WTC11 (cell line): ENCODE measurements at regions not wholly inside any gene's neighbourhood (a gene's known extent, or its start where the extent isn't known, plus 50 kb on each side); places are given as distances from the start of the nearest gene placed in this dataset.
A peak's percentile ranks its signal among the peaks of the same experiment; 100 is the strongest.

Source experiments
- ATAC-seq: fragments of 200-7000 bp; cut with Tn5 transposase; 2 replicates; pipeline ENCODE4 v1.10.0; 2021; ENCODE audit warnings: mild to moderate bottlenecking, moderate library complexity
- CTCF ChIA-PET: fragments of 300-600 bp; sonication (Branson Sonifier 250); formaldehyde crosslinking; loops from one replicate; lab custom pipeline; 2021; ENCODE audit warnings: antibody characterized with exemption; lab: Charles Lee
- POLR2A ChIA-PET: fragments of 350-600 bp; sonication (Branson Sonifier 250); formaldehyde crosslinking; loops from one replicate; lab custom pipeline; 2021; ENCODE audit warnings: antibody characterized with exemption; lab: Charles Lee
- DNase-seq: peaks from one replicate; pipeline ENCODE4 v3.0.0; 2021; ENCODE audit warnings: low spot score
- H3K27ac Mint-ChIP-seq: 2 replicates; pipeline ENCODE4 v1.8.0; 2021; ENCODE audit warnings: mixed read lengths
- H3K27me3 Mint-ChIP-seq: 2 replicates; pipeline ENCODE4 v1.8.0; 2021; ENCODE audit warnings: low read depth, mild to moderate bottlenecking, moderate library complexity, mixed read lengths
- H3K36me3 Mint-ChIP-seq: 2 replicates; pipeline ENCODE4 v1.8.0; 2021; ENCODE audit warnings: mixed read lengths
- H3K4me1 Mint-ChIP-seq: 2 replicates; pipeline ENCODE4 v1.8.0; 2022; ENCODE audit warnings: mixed read lengths
- H3K4me3 Mint-ChIP-seq: 2 replicates; pipeline ENCODE4 v1.8.0; 2021; ENCODE audit warnings: mild to moderate bottlenecking, moderate library complexity, mixed read lengths
- H3K9me3 Mint-ChIP-seq: 2 replicates; pipeline ENCODE4 v1.8.0; 2021; ENCODE audit warnings: mixed read lengths
- CREM ChIP-seq: sonication (generic); formaldehyde crosslinking; IDR thresholded peaks from 2 replicates; pipeline ENCODE4 v1.8.1; 2022; ENCODE audit warnings: mild to moderate bottlenecking, missing genetic modification reagents, moderate library complexity
- ELF4 ChIP-seq: sonication (generic); formaldehyde crosslinking; IDR thresholded peaks from 2 replicates; pipeline ENCODE4 v1.8.1; 2022; ENCODE audit warnings: low read depth, mild to moderate bottlenecking, moderate library complexity, missing genetic modification reagents
- GABPB1 ChIP-seq: sonication (generic); formaldehyde crosslinking; IDR thresholded peaks from 2 replicates; pipeline ENCODE4 v1.8.1; 2023; ENCODE audit warnings: mild to moderate bottlenecking, missing genetic modification reagents
- NR3C1 ChIP-seq: sonication (generic); formaldehyde crosslinking; conservative IDR thresholded peaks from 2 replicates; pipeline ENCODE4 v1.8.1; 2023; ENCODE audit warnings: low read depth, mild to moderate bottlenecking, missing genetic modification reagents
- PRRX2 ChIP-seq: fragments of 250-450 bp; sonication (Bioruptor Pico); IDR thresholded peaks from 2 replicates; pipeline ENCODE4 v1.8.0; 2021; ENCODE audit warnings: mild to moderate bottlenecking
- SMAD3 ChIP-seq: sonication (generic); formaldehyde crosslinking; IDR thresholded peaks from 2 replicates; pipeline ENCODE4 v1.8.0; 2022; ENCODE audit warnings: missing genetic modification reagents, mild to moderate bottlenecking, borderline replicate concordance
- TP53 ChIP-seq: sonication (generic); formaldehyde crosslinking; IDR thresholded peaks from 2 replicates; pipeline ENCODE4 v1.8.1; 2023; ENCODE audit warnings: mild to moderate bottlenecking, missing genetic modification reagents
- ZBTB21 ChIP-seq: sonication (generic); formaldehyde crosslinking; IDR thresholded peaks from 2 replicates; pipeline ENCODE4 v1.8.1; 2023; ENCODE audit warnings: mild to moderate bottlenecking, missing genetic modification reagents, borderline replicate concordance
- ZNF317 ChIP-seq: sonication (generic); formaldehyde crosslinking; IDR thresholded peaks from 2 replicates; pipeline ENCODE4 v1.8.1; 2023; ENCODE audit warnings: low read depth, mild to moderate bottlenecking, moderate library complexity, missing genetic modification reagents, borderline replicate concordance
- ZNF423 ChIP-seq: fragments of 250-450 bp; sonication (Bioruptor Pico); IDR thresholded peaks from 2 replicates; pipeline ENCODE4 v2.1.2; 2022; ENCODE audit warnings: mild to moderate bottlenecking, moderate library complexity
- TF ChIP-seq, protein P1 (sequence below): fragments of 250-450 bp; sonication (Bioruptor Pico); IDR thresholded peaks from 2 replicates; pipeline ENCODE4 v1.8.0; 2021; ENCODE audit warnings: mild to moderate bottlenecking
- TF ChIP-seq, protein P2 (sequence below): sonication (generic); formaldehyde crosslinking; IDR thresholded peaks from 2 replicates; pipeline ENCODE4 v1.8.1; 2022; ENCODE audit warnings: mild to moderate bottlenecking, missing genetic modification reagents, moderate library complexity, borderline replicate concordance
- TF ChIP-seq, protein P3 (sequence below): sonication (generic); formaldehyde crosslinking; IDR thresholded peaks from 2 replicates; pipeline ENCODE4 v1.8.1; 2022; ENCODE audit warnings: low read depth, missing genetic modification reagents, borderline replicate concordance
- TF ChIP-seq, protein P4 (sequence below): sonication (generic); formaldehyde crosslinking; IDR thresholded peaks from 2 replicates; pipeline ENCODE4 v1.8.1; 2023; ENCODE audit warnings: mild to moderate bottlenecking, missing genetic modification reagents
- TF ChIP-seq, protein P5 (sequence below): sonication (generic); formaldehyde crosslinking; IDR thresholded peaks from 2 replicates; pipeline ENCODE4 v1.8.1; 2023; ENCODE audit warnings: mild to moderate bottlenecking, missing genetic modification reagents, borderline replicate concordance
- TF ChIP-seq, protein P6 (sequence below): fragments of 250-450 bp; sonication (Bioruptor Pico); conservative IDR thresholded peaks from 2 replicates; pipeline ENCODE4 v1.9.0; 2021; ENCODE audit warnings: mild to moderate bottlenecking

DNA sequence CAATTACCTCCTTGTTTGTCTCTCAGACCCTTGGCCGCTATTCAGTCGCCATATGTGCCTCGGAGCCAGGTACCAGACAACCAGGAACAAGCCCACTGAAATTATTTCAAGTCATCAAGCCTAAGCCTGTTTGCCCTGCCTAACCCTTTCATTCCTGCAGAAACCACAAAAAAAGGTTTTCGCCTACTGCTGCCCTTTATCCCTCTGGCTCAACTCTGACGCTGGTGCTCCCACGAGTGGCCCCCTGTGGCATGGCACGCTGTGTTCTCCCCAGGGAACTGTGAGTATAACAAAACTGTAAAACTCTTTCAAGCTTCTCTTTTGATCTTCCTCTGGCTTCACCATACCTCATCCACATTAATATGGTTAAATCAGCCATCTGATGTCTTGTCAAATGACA is 215.7 kb upstream of the CDC14C start:
- no peak for TF ChIP-seq GABPB1 (CRISPR knock-in tag)
- no peak for TF ChIP-seq TP53 (CRISPR knock-in tag)
- TF ChIP-seq SMAD3: no peak
- TF ChIP-seq, protein P1, sequence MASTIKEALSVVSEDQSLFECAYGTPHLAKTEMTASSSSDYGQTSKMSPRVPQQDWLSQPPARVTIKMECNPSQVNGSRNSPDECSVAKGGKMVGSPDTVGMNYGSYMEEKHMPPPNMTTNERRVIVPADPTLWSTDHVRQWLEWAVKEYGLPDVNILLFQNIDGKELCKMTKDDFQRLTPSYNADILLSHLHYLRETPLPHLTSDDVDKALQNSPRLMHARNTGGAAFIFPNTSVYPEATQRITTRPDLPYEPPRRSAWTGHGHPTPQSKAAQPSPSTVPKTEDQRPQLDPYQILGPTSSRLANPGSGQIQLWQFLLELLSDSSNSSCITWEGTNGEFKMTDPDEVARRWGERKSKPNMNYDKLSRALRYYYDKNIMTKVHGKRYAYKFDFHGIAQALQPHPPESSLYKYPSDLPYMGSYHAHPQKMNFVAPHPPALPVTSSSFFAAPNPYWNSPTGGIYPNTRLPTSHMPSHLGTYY (CRISPR knock-in tag): no peak
- TF ChIP-seq ZNF423 (CRISPR knock-in tag): peak; percentile 94
- Mint-ChIP-seq H3K36me3 (no peaks in the 10 kb centered on the region), H3K27ac (no peak overlapping the region), H3K27me3 (no peaks in the 10 kb centered on the region), H3K4me1 (peaks cover 14% of the 10 kb centered on the region), H3K4me3 (no peak overlapping the region), H3K9me3 (no peaks in the 10 kb centered on the region)
- peak; percentile 26 for DNase-seq
- CTCF ChIA-PET: no interaction called here
- POLR2A ChIA-PET: no interaction called here
- peak; percentile 47 for ATAC-seq

DNA sequence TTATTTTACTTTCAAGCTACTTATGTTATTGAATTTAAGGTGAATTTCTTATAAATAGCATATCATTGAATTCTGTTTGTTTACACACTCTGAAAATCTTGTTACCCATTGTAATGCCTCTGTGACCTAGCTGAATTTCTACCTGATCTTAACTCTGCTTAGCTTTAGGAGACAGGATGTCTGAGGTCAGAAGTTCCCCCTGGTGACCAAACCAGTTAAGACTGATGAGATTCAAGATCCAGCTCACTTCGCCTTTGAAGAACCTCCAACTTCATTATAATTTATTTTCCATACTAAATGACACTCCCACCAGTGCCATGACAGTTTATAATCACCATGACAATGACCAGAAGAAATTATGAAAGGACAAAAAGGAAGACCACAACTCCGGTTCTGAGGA is 213.4 kb upstream of the CDC14C start:
- ChIA-PET CTCF (interaction anchor here (0.6 to 1.1 kb wide), 2 partner anchors 411 to 801 kb away, joined by 3 read pairs; no protein-coding TSS in a partner anchor), POLR2A (no interaction called here)
- H3K36me3 Mint-ChIP-seq: no peaks in the 10 kb centered on the region
- no peaks in the 10 kb centered on the region for H3K27me3 Mint-ChIP-seq
- DNase-seq (no peak), ATAC-seq (no peak; the same call in 1 of the 2 replicates)
- H3K27ac Mint-ChIP-seq: no peak overlapping the region
- no peak overlapping the region for H3K4me3 Mint-ChIP-seq
- H3K9me3 Mint-ChIP-seq: no peaks in the 10 kb centered on the region
- TF ChIP-seq, protein P2, sequence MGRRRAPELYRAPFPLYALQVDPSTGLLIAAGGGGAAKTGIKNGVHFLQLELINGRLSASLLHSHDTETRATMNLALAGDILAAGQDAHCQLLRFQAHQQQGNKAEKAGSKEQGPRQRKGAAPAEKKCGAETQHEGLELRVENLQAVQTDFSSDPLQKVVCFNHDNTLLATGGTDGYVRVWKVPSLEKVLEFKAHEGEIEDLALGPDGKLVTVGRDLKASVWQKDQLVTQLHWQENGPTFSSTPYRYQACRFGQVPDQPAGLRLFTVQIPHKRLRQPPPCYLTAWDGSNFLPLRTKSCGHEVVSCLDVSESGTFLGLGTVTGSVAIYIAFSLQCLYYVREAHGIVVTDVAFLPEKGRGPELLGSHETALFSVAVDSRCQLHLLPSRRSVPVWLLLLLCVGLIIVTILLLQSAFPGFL (CRISPR knock-in tag): no peak
- TF ChIP-seq CREM (CRISPR knock-in tag): no peak
- TF ChIP-seq NR3C1 (CRISPR knock-in tag): no peak
- no peak for TF ChIP-seq ZNF317
- no peak for TF ChIP-seq ZBTB21 (CRISPR knock-in tag)
- TF ChIP-seq, all 79 proteins: peak for 0
- peaks cover 14% of the 10 kb centered on the region for H3K4me1 Mint-ChIP-seq

DNA sequence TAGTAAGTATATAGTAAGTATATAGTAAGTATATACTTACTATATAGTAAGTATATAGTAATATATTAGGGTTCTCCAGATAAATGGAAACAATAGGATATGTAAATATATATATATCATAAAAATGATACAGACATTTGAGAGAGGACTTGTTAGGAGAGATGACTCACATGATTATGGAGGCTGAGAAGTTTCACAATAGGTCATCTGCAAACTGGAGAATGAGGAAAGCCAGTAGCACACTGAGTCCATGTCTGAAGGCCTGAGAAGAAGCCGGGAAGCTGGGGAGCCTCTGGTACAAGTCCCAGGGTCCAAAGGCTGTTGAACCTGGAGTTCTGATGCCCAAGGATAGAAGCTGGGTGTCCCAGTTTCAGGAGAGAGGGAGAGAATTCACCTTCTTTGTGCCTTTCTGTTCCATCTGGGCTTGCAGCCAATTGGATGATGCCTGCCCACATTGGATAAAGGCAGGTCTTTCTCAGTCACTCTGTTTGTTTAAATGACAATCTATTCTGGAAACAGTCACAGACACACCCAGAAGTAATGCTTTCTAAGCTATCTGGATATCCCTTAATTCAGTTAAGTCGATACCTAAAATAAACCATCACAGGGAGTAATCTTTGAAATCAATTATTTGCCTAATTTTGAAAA is 205.5 kb upstream of the CDC14C start:
- no peak overlapping the region for H3K27ac Mint-ChIP-seq
- ATAC-seq: no peak
- POLR2A ChIA-PET: no interaction called here
- TF ChIP-seq, protein P3, sequence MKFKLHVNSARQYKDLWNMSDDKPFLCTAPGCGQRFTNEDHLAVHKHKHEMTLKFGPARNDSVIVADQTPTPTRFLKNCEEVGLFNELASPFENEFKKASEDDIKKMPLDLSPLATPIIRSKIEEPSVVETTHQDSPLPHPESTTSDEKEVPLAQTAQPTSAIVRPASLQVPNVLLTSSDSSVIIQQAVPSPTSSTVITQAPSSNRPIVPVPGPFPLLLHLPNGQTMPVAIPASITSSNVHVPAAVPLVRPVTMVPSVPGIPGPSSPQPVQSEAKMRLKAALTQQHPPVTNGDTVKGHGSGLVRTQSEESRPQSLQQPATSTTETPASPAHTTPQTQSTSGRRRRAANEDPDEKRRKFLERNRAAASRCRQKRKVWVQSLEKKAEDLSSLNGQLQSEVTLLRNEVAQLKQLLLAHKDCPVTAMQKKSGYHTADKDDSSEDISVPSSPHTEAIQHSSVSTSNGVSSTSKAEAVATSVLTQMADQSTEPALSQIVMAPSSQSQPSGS: no peak
- TF ChIP-seq ELF4 (CRISPR knock-in tag) (no peak), PRRX2 (CRISPR knock-in tag) (no peak)
- TF ChIP-seq, protein P4, sequence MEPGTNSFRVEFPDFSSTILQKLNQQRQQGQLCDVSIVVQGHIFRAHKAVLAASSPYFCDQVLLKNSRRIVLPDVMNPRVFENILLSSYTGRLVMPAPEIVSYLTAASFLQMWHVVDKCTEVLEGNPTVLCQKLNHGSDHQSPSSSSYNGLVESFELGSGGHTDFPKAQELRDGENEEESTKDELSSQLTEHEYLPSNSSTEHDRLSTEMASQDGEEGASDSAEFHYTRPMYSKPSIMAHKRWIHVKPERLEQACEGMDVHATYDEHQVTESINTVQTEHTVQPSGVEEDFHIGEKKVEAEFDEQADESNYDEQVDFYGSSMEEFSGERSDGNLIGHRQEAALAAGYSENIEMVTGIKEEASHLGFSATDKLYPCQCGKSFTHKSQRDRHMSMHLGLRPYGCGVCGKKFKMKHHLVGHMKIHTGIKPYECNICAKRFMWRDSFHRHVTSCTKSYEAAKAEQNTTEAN (CRISPR knock-in tag): no peak
- TF ChIP-seq, protein P5, sequence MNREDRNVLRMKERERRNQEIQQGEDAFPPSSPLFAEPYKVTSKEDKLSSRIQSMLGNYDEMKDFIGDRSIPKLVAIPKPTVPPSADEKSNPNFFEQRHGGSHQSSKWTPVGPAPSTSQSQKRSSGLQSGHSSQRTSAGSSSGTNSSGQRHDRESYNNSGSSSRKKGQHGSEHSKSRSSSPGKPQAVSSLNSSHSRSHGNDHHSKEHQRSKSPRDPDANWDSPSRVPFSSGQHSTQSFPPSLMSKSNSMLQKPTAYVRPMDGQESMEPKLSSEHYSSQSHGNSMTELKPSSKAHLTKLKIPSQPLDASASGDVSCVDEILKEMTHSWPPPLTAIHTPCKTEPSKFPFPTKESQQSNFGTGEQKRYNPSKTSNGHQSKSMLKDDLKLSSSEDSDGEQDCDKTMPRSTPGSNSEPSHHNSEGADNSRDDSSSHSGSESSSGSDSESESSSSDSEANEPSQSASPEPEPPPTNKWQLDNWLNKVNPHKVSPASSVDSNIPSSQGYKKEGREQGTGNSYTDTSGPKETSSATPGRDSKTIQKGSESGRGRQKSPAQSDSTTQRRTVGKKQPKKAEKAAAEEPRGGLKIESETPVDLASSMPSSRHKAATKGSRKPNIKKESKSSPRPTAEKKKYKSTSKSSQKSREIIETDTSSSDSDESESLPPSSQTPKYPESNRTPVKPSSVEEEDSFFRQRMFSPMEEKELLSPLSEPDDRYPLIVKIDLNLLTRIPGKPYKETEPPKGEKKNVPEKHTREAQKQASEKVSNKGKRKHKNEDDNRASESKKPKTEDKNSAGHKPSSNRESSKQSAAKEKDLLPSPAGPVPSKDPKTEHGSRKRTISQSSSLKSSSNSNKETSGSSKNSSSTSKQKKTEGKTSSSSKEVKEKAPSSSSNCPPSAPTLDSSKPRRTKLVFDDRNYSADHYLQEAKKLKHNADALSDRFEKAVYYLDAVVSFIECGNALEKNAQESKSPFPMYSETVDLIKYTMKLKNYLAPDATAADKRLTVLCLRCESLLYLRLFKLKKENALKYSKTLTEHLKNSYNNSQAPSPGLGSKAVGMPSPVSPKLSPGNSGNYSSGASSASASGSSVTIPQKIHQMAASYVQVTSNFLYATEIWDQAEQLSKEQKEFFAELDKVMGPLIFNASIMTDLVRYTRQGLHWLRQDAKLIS (CRISPR knock-in tag): no peak
- TF ChIP-seq, protein P6, sequence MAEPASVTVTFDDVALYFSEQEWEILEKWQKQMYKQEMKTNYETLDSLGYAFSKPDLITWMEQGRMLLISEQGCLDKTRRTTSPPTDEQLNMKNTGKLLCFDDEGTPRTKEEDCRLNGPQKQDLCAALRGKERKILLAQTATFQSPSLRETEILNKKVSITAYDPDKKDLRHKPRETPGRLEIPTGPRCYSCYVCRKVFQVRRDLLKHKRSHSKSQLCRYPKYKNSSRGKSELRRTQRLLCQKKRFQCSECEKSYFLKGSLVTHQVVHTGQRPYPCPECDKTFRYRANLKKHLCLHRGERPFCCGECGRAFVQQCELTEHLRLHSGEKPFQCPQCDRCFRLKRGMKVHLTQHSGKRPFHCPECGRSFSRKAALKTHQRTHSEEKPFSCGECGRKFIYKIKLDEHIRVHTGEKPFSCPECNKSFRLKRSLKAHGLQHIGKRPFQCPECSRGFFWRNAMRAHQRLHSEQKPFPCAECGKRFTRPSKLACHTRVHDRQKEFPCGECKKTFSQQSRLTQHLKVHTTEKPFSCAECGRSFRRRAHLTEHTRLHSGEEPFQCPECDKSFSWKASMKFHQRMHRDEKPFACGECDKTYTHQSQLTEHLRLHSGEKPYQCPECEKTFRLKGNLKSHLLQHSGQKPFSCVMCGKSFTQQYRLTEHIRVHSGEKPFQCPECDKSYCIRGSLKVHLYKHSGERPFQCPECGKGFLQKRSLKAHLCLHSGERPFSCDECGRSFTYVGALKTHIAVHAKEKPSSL (CRISPR knock-in tag): no peak

More for the DNA sequence above, 205.5 kb upstream of the CDC14C start:
- H3K36me3 Mint-ChIP-seq: peaks cover 3% of the 10 kb centered on the region; the same call in 1 of the 2 replicates
- no peak overlapping the region for H3K4me3 Mint-ChIP-seq
- CTCF ChIA-PET: no interaction called here
- no peaks in the 10 kb centered on the region for H3K27me3 Mint-ChIP-seq
- no peak for DNase-seq
- peaks cover 13% of the 10 kb centered on the region for H3K4me1 Mint-ChIP-seq
- H3K9me3 Mint-ChIP-seq: peaks cover 14% of the 10 kb centered on the region
